GM21528 (cell line): ENCODE measurements at regions not wholly inside any gene's neighbourhood (a gene's known extent, or its start where the extent isn't known, plus 50 kb on each side); places are given as distances from the start of the nearest gene placed in this dataset.

Experiments used
- ATAC-seq: cut with Tn5 transposase; IDR thresholded peaks from one replicate; pipeline ENCODE4 v1.9.1; 2021; ENCODE audit warnings: mild to moderate bottlenecking, moderate library complexity; ENCODE audit not compliant: unreplicated experiment, low FRiP score

DNA sequence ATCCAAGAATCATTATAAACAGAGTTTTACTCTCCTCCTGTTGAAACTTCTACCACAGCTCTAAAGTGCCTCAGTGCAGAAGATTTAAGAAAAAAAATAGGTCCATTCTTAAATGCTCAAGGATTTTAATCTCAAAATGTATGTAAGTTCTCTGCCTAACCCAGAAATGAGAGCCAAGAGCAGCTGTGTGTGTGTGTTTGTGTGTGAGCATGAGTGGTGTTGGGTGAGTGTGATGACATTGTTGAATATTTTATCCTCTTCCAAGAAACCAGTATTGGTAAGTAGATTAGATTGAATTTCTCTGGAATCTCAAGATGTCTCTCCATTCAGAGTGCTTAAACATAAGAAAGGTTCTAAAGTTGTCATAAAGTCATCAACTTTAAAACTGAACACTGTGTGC lies 363.6 kb upstream of the NFE2L3 start:
- no peak for ATAC-seq

DNA sequence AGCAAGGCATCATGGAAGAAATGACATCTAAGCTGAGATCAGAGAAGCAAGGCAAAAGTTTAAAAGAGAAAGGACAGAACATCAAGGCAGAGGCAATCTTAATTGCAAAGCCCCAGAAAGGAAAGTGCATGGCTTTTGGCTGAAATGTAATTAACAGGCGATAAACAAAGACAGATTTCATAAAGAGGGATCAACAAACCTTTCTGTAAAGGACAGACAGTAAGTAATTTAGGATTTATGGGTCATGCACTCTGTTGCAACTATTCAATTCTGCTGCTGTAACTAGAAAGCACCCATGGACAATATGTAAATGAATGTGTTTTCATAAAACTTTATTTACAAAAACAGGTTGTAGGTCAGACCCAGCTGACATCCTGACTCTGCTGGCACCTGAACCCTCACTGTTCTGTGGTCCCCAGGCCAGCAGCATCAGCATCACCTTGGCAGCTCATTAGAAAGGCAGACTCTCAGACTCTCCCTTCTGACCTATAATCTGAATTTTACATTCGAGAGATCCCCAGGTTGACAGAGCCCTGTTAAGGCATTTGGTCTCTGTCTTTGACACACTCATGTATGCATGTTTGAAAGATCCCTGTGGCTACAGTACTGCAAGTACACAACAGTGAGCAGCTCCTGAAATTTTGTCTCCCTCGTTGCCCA lies 362.9 kb upstream of the NFE2L3 start:
- ATAC-seq, result no peak

DNA sequence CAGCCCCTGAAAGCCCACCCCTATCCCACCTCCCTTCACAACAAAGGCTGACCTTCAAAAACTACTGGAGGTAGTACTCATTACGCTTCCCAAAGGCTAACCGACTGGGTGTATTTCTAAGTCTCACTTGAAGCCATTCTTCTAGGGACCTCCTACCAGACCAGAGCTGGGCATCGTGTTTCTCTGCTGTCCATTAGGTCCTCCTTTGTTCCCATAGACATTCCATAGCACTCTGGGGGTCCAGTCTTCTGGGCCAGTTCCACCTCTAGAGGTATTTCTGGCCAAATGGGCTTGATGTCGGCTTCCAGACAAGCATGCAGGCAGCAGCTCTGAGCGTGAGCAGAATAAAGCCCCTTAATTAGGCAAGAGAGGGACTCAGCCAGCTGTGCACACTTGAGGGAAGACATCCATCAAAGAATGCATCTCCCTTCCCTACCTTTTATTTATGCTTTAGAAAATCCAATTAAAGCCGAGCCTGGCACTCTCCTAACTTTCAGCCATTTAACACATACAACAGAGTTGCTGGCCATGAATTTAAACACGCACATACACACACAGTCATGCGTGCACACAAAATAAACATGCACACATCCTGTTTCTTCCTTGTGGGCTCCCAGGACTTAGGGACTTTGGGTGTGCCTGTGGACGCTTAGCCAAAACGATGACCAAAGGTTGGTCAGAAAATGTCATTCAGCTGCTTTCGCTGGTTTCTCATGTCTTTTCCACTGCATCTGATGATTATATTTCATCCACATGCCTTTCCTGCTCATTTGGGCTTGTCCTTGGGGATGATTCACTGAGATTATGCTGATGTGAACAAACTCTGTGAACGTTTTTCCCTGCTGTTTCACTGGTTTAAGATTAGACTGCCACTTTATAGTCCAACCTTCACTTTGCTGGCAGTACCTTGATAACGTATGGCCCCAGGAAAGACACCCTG lies 362.0 kb upstream of the NFE2L3 start:
- ATAC-seq, result no peak

GRCh38 chr7:25790963-25791362 lies 361.0 kb upstream of the NFE2L3 start:
- ATAC-seq, result no peak

GRCh38 chr7:25792586-25792985 lies 359.4 kb upstream of the NFE2L3 start:
- ATAC-seq, result no peak

DNA sequence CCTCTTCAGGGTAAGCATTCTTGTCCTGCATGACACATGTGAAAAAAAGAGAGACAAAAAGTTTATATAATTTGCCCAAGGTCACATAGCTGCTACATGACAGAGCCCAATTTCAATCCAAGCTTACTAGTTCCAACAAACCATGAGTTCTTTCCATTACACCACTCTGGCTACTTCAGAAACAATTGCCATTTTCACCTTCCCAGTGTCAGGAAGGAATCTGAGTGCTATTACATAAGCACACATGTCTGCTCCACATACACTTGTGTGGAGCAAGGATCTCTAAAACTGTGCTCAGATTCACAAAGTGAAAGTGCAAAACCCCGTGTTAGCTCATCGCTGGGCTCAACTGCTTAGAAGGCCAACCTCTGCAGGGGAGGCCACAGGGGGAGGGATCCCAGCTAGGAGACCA lies 356.2 kb upstream of the NFE2L3 start:
- ATAC-seq, result no peak

DNA sequence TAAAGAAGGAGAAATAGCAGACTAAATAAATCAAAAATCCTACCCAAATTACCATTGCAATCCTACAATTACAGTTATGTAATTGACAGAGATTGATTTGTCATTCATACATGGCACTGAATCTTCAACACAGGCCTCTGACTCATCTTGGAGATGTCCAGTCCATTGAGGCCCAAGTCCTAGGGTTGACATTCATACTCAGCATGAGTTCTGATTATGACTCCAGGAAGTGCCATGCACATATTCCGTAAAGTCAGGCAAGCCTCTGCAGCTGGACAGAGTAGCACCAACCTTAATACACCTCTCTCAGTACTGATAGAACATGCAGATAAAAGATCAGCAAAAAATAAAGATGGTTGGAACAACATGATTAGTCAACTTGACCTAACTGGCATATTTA lies 353.7 kb upstream of the NFE2L3 start:
- no peak for ATAC-seq

DNA sequence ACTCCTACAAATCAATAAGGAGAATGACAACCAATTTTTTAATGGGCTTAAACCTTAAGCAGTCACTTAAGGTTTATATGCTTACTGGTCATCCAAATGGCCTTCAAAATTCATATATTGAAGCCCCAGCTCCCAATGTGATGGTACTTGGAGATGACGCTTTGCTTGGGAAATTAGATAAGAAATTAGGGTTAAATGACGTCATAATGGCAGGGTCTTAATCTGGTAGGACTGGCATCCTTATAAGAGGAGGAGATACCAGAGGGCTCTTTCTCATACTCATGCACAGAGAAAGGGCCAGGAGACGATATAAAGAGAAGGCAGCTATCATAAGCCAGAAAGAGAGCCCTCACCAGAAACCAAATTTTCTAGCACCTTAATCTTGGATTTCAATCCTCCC lies 350.8 kb upstream of the NFE2L3 start:
- ATAC-seq, result no peak

DNA sequence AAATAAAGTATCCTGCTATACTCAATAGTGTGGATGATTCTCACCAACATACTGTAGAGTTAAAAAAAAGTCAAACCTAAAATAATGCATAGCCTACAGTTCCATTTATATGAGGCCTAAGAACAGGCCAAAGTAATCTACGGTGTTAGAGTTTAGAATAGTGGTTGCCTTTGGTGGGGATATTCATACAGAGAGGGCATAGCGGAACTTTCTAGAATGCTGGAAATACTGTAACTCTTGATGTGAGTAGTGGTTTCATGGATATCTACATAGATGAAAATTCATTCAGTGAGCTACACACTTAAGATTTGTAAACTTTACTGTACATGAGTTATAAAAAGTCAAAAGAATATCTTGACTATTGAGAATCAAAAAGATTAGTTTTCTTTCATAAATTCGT lies 349.9 kb upstream of the NFE2L3 start:
- ATAC-seq, result no peak

- no peak for ATAC-seq
Observed at GRCh38 chr7:25802473-25802872, 349.5 kb upstream of the NFE2L3 start.

- no peak for ATAC-seq
Observed at GRCh38 chr7:25803117-25803887, 348.7 kb upstream of the NFE2L3 start.

DNA sequence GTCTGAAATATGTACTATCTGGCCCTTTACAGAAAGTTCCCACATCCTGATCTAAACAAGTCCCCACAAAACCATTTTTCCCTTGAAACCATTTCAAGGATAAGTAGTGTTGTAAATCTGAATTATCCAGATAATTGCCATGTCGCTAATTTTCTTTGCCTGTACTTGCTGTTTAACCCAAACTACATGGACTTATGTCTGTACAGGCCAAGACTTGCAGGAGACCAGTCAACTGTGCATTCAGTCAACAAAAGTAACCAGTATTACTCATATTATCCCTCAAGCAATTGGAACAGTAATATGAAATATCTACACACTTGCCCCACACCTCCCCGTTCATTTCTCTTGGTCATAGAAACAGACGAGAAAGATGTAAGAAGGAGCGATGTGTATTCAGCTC lies 347.8 kb upstream of the NFE2L3 start:
- ATAC-seq, result no peak

DNA sequence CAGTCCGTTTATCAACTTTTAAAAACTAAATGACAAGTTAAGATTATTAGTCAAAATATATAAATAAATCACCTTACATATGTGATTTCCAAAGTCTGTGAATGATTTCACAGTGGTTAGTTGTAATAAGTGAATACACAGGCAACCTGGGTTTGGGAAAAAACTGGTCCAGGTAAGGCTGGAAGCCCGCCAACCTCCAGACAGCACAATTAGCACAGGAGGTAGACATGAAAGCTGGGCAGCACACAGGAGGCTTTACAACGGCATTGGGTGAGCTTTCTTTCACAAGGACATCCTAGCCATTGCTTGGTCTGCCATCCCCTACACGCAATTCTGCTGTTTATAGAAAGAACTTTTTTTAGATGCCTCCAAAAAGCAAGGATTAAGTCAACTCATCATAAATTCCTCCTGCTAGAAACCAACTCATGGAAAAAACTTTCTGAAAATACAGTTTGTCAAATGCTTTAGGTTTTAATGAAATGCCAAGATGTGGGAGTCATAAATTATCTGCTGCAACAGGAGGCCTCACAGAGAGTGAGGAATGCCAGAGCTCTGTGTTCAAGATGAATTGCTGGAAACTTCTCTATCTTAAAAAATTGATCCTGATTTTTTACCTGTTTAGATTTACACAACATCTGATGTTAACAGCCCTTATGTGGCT lies 346.8 kb upstream of the NFE2L3 start:
- no peak for ATAC-seq

DNA sequence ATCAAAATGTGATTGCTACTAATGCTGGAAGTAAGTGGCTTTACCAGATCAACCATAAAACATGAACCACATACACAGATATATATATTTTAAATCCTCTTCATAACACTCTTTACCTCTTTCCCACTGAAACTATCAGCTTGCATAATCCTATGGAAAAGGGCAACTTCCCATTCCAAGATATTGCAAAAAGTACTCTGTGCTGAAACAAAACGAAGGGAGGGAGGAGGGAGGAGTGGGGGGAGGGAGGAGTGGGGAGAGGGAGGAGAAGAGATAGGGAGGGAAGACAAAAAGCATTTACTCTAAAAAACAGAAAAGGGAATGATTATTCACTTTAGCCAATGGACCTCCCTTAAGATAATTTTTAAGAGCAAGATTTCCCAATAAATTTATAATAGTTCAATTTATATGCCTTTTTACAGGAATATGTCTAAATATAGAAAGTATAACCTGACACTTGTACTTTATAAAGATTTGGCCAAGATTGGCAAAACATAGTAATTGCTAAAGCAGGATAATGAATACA lies 344.8 kb upstream of the NFE2L3 start:
- no peak for ATAC-seq

GRCh38 chr7:25809441-25809840 lies 342.6 kb upstream of the NFE2L3 start:
- ATAC-seq, result no peak

DNA sequence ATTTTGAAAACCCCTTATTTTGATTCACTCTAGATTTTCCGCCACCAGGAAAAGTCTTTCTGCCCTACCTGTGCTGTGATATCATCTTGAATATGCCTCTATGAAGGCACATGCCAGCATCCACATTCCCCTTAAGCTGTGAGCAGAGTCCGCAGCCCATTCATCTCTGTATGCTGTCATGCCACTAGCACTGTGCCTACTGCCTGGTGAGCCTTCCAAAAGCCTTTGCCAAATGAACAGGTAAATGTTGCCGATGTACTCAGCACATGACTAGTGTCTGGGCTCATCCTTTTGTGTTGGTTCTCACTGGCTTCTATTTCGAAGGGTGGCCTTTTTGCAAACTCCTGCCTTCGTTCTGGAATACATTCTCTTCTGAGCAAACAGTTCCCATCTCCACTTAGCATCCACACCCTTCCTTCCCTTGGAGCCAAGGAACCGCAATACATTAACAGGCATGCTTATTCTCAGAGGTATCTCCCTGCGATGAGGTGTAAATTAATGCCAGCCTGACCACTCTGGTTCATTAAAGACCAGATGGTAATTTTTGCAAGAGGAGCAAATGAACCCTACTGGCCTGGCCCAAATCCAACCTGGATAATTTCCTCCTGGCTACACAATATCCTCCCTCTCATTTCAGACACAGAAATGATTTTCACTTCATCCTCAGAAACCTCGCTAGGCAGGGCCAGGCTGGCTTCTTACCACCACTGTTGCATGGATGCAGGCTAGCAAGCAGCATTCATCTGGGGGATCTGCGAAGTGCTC lies 339.7 kb upstream of the NFE2L3 start:
- no peak for ATAC-seq

DNA sequence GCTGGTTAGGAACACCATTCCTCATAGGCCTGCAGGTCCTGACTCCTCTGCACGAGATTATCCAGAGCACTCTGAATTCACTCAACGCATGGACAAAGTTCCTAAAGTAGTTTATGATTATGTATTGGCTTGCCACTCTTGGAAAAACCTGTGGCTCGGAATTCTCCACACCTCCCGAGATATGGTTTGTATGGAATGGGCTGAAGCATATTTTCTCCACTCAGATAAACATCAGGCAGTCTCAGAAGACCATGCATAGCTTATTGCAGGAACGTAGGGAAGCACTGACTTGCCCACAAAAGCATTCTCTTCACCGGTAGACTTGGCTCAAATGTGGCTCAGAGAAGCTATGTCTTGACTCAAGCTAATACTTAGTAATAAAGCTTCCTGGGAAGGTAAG lies 338.6 kb upstream of the NFE2L3 start:
- ATAC-seq, result no peak

DNA sequence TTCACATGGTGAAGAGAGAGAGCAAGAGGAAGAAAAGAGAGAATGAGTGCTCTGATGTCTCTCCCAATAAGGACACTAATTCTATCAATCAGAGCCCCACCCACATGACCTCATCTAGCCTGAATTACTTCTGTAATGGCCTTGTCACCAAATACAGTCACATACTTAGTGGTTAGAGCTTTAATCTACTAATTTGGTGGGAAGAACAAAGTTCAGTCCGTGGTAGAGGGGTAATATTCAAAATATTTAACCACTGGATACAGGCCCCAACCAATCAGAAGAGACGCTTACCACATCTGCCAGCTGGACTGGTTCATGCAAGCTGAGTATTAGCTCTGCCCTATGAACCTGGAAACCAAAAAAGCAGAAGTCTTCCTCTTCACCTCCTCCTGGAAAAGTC lies 336.3 kb upstream of the NFE2L3 start:
- no peak for ATAC-seq

- no peak for ATAC-seq
Observed at GRCh38 chr7:25820432-25821040, 331.5 kb upstream of the NFE2L3 start.
